Neuronal stem cell (in vitro differentiated cells): ENCODE measurements at regions not wholly inside any gene's neighbourhood (a gene's known extent, or its start where the extent isn't known, plus 50 kb on each side); places are given as distances from the start of the nearest gene placed in this dataset.

Experiments used
- DNase-seq: peaks from one replicate; pipeline ENCODE4 v3.0.0-alpha.2; 2013; ENCODE audit warnings: low spot score
- H2AFZ ChIP-seq: one replicate; pipeline ENCODE4 v1.6.1; 2013; ENCODE audit warnings: mild to moderate bottlenecking, low read length, inconsistent platforms
- H2AK5ac ChIP-seq: 2 replicates; pipeline ENCODE4 v1.6.1; 2013; ENCODE audit warnings: low read depth, mild to moderate bottlenecking, inconsistent platforms, low read length, moderate library complexity, mixed read lengths
- H2BK120ac ChIP-seq: 2 replicates; pipeline ENCODE4 v1.6.1; 2013; ENCODE audit warnings: low read depth, mild to moderate bottlenecking, inconsistent platforms, low read length, moderate library complexity, mixed read lengths
- H2BK12ac ChIP-seq: one replicate; pipeline ENCODE4 v1.6.1; 2013; ENCODE audit warnings: low read length, inconsistent platforms
- H2BK15ac ChIP-seq: 2 replicates; pipeline ENCODE4 v1.6.1; 2013; ENCODE audit warnings: mild to moderate bottlenecking, low read length, inconsistent platforms, mixed read lengths
- H2BK5ac ChIP-seq: one replicate; pipeline ENCODE4 v1.6.1; 2013; ENCODE audit warnings: inconsistent platforms, mild to moderate bottlenecking, low read length, moderate library complexity
- H3K14ac ChIP-seq: one replicate; pipeline ENCODE4 v1.6.1; 2013; ENCODE audit warnings: low read length, inconsistent platforms
- H3K18ac ChIP-seq: 2 replicates; pipeline ENCODE4 v1.6.1; 2013; ENCODE audit warnings: low read length, inconsistent platforms
- H3K23ac ChIP-seq: 2 replicates; pipeline ENCODE4 v1.6.1; 2013; ENCODE audit warnings: low read depth, mild to moderate bottlenecking, mixed read lengths, low read length, inconsistent platforms; ENCODE audit not compliant: poor library complexity
- H3K27ac ChIP-seq: replicated peaks from 3 replicates; pipeline ENCODE4 v1.5.1; 2013; ENCODE audit warnings: low read length, inconsistent platforms
- H3K27me3 ChIP-seq, 3 experiments: 2 replicates each; pipeline ENCODE4 v1.6.1; 2013; ENCODE audit warnings: low read length in 3 of 3, mild to moderate bottlenecking in 2 of 3, inconsistent platforms in 1 of 3, low read depth in 1 of 3, mixed read lengths in 1 of 3, moderate library complexity in 1 of 3; ENCODE audit not compliant: control insufficient read depth in 3 of 3, insufficient read depth in 3 of 3
- H3K36me3 ChIP-seq, 2 donors: replicated peaks in 1 of 2; 2 replicates each; pipeline ENCODE4 v1.6.1; 2013; ENCODE audit warnings: low read length in 2 of 2; ENCODE audit not compliant: control insufficient read depth in 2 of 2, insufficient read depth in 2 of 2
- H3K4ac ChIP-seq: 2 replicates; pipeline ENCODE4 v1.6.1; 2013; ENCODE audit warnings: inconsistent platforms, mild to moderate bottlenecking, low read length, moderate library complexity
- H3K4me1 ChIP-seq, 2 donors: 1 replicate in 1 of 2; 2 replicates in 1 of 2; pipeline ENCODE4 v1.6.1; 2013; ENCODE audit warnings: low read length in 2 of 2, low read depth in 1 of 2; ENCODE audit not compliant: control insufficient read depth in 2 of 2, insufficient read depth in 1 of 2
- H3K4me2 ChIP-seq: one replicate; pipeline ENCODE4 v1.6.1; 2013; ENCODE audit warnings: mild to moderate bottlenecking, low read length, inconsistent platforms; ENCODE audit not compliant: insufficient read depth, poor library complexity, severe bottlenecking
- H3K4me3 ChIP-seq, 2 donors: 2 replicates each; pipeline ENCODE4 v1.5.1; 2013; ENCODE audit warnings: low read length in 2 of 2, mild to moderate bottlenecking in 2 of 2, inconsistent platforms in 1 of 2, moderate library complexity in 1 of 2
- H3K79me1 ChIP-seq: one replicate; pipeline ENCODE4 v1.6.1; 2013; ENCODE audit warnings: low read depth, mild to moderate bottlenecking, inconsistent platforms, low read length, moderate library complexity
- H3K9ac ChIP-seq: one replicate; pipeline ENCODE4 v1.6.1; 2013; ENCODE audit warnings: mild to moderate bottlenecking, low read depth, low read length, inconsistent platforms; ENCODE audit not compliant: poor library complexity
- H3K9me3 ChIP-seq, 2 donors: replicated peaks in 1 of 2; 2 replicates each; pipeline versions ENCODE3 to v1.6.1; 2013; ENCODE audit warnings: low read length in 2 of 2, mild to moderate bottlenecking in 2 of 2, inconsistent platforms in 1 of 2, low read depth in 1 of 2, mixed read lengths in 1 of 2, moderate library complexity in 1 of 2; ENCODE audit not compliant: control insufficient read depth in 2 of 2, insufficient read depth in 1 of 2
- H4K8ac ChIP-seq: one replicate; pipeline ENCODE4 v1.6.1; 2013; ENCODE audit warnings: low read depth, mild to moderate bottlenecking, inconsistent platforms, low read length, moderate library complexity
- H4K91ac ChIP-seq: one replicate; pipeline ENCODE4 v1.6.1; 2013; ENCODE audit warnings: low read length, low read depth, mild to moderate bottlenecking, inconsistent platforms; ENCODE audit not compliant: poor library complexity
- WGBS, 2 donors: extraction: QIAGEN DNeasy Blood & Tissue Kit; methylation state at CpG; one replicate each; pipeline ENCODE4 v1.1.7; 2013; ENCODE audit warnings: missing lambda C conversion rate in 2 of 2, mixed read lengths in 1 of 2; ENCODE audit not compliant: insufficient read length in 2 of 2, insufficient replicate concordance in 1 of 2; ENCODE audit errors: extremely low coverage in 2 of 2; 5-methylcytosine and 5-hydroxymethylcytosine counted together

- Histone ChIP-seq H3K18ac (peak overlapping the region; percentile 11), H3K79me1 (peaks cover 1% of the 10 kb centered on the region), H4K91ac (peak overlapping the region; percentile 41), H3K4me3 (no peak overlapping the region), H3K4ac (no peak overlapping the region), H3K23ac (no peak overlapping the region), H2AFZ (no peak overlapping the region), H3K27me3 (peaks cover 0 to 2% (median 0%) of the 10 kb centered on the region in 3 experiments), H4K8ac (no peak overlapping the region), H2BK15ac (peak overlapping the region; percentile 68), H3K14ac (no peak overlapping the region), H3K4me1 (peaks cover 15 to 17% of the 10 kb centered on the region in 2 donors), H3K9me3 (peaks cover 0 to 3% of the 10 kb centered on the region in 2 donors), H2BK12ac (no peak overlapping the region), H2BK5ac (no peak overlapping the region), H3K36me3 (no peaks in the 10 kb centered on the region), H2BK120ac (no peak overlapping the region), H3K27ac (no peak overlapping the region), H2AK5ac (peak overlapping the region; percentile 47), H3K4me2 (no peak overlapping the region), H3K9ac (no peak overlapping the region)
- WGBS, 2 donors = no CpG with 5 or more reads among the region's 7 CpGs
- DNase-seq = no peak
These were observed 62.7 kb downstream of the SIK1 start for GRCh38 chr21:43364261-43364510.

GRCh38 chr21:43363506-43364260 lies 63.2 kb downstream of the SIK1 start:
- peaks cover 1% of the 10 kb centered on the region for H3K79me1 ChIP-seq
- no peak overlapping the region for H3K9ac ChIP-seq
- peaks cover 0 to 2% of the 10 kb centered on the region in 2 donors for H3K9me3 ChIP-seq
- H2AFZ ChIP-seq = no peak overlapping the region
- H3K23ac ChIP-seq = peak overlapping the region; percentile 25
- H3K4me3 ChIP-seq = no peak overlapping the region
- H2AK5ac ChIP-seq = peak overlapping the region; percentile 93
- WGBS, 2 donors = no CpG with 5 or more reads among the region's 24 CpGs
- H3K27me3 ChIP-seq = peaks cover 0 to under 1% (median 0%) of the 10 kb centered on the region in 3 experiments
- H4K91ac ChIP-seq = peak overlapping the region; percentile 41
- no peak overlapping the region for H3K4me2 ChIP-seq
- H2BK5ac ChIP-seq = no peak overlapping the region
- H3K4me1 ChIP-seq = peaks cover 11 to 13% of the 10 kb centered on the region in 2 donors
- peak overlapping the region; percentile 40 for H3K4ac ChIP-seq
- H3K36me3 ChIP-seq = no peaks in the 10 kb centered on the region
- peak overlapping the region; percentile 48 for H2BK12ac ChIP-seq
- peak overlapping the region; percentile 57 for H3K18ac ChIP-seq
- no peak overlapping the region for H4K8ac ChIP-seq
- H3K14ac ChIP-seq = peak overlapping the region; percentile 91
- H2BK15ac ChIP-seq = peak overlapping the region; percentile 68
- peak overlapping the region; percentile 40 for H2BK120ac ChIP-seq
- no peak for DNase-seq
- H3K27ac ChIP-seq = no peak overlapping the region

- no peak for DNase-seq
- Histone ChIP-seq H3K4me3 (no peak overlapping the region), H3K14ac (no peak overlapping the region), H4K8ac (no peak overlapping the region), H3K4me1 (peaks cover 9 to 12% of the 10 kb centered on the region in 2 donors), H3K9me3 (no peaks in the 10 kb centered on the region), H2BK12ac (no peak overlapping the region), H2BK120ac (no peak overlapping the region), H2AFZ (no peak overlapping the region), H2BK5ac (no peak overlapping the region), H2AK5ac (peak overlapping the region; percentile 93), H4K91ac (no peak overlapping the region), H3K4ac (no peak overlapping the region), H3K9ac (no peak overlapping the region), H3K18ac (peak overlapping the region; percentile 57), H3K79me1 (peaks cover 1% of the 10 kb centered on the region), H3K27ac (no peak overlapping the region), H3K23ac (peak overlapping the region; percentile 25), H3K4me2 (no peak overlapping the region), H2BK15ac (no peak overlapping the region), H3K36me3 (no peaks in the 10 kb centered on the region), H3K27me3 (no peaks in the 10 kb centered on the region)
- WGBS, 2 donors = no CpG with 5 or more reads among the region's 13 CpGs
These were observed 64.0 kb downstream of the SIK1 start for GRCh38 chr21:43362915-43363314.

GRCh38 chr21:43362321-43362791 lies 64.6 kb downstream of the SIK1 start:
- no peak overlapping the region for H3K4me3 ChIP-seq
- H2AK5ac ChIP-seq = peak overlapping the region; percentile 59
- H3K18ac ChIP-seq = peak overlapping the region; percentile 86
- H3K27me3 ChIP-seq = no peaks in the 10 kb centered on the region
- peak overlapping the region; percentile 87 for H2BK12ac ChIP-seq
- H3K79me1 ChIP-seq = peaks cover 1% of the 10 kb centered on the region
- H2BK5ac ChIP-seq = no peak overlapping the region
- no peak overlapping the region for H3K27ac ChIP-seq
- H3K9ac ChIP-seq = no peak overlapping the region
- DNase-seq = no peak
- H4K8ac ChIP-seq = no peak overlapping the region
- H3K4me2 ChIP-seq = no peak overlapping the region
- no peak overlapping the region for H2BK120ac ChIP-seq
- WGBS, 2 donors = no CpG with 5 or more reads among the region's 35 CpGs
- peak overlapping the region; percentile 76 for H3K23ac ChIP-seq
- no peaks in the 10 kb centered on the region for H3K9me3 ChIP-seq
- peaks cover 9 to 12% of the 10 kb centered on the region in 2 donors for H3K4me1 ChIP-seq
- H3K36me3 ChIP-seq = no peaks in the 10 kb centered on the region
- H4K91ac ChIP-seq = no peak overlapping the region
- H2AFZ ChIP-seq = peak overlapping the region; percentile 59
- H3K4ac ChIP-seq = no peak overlapping the region
- H2BK15ac ChIP-seq = peak overlapping the region; percentile 62
- H3K14ac ChIP-seq = no peak overlapping the region
